Colonic mucosa (tissue), 4 donors: ENCODE measurements at regions not wholly inside any gene's neighbourhood (a gene's known extent, or its start where the extent isn't known, plus 50 kb on each side); places are given as distances from the start of the nearest gene placed in this dataset.

Experiments
- DNase-seq: peaks from one replicate; pipeline ENCODE4 v3.0.0-alpha.2; 2020
- H3K27ac ChIP-seq: fragments of 200-600 bp; one replicate; pipeline ENCODE4 v1.8.0; 2021
- H3K27me3 ChIP-seq: fragments of 200-600 bp; one replicate; pipeline ENCODE4 v1.8.0; 2021
- H3K36me3 ChIP-seq: fragments of 200-600 bp; one replicate; pipeline ENCODE4 v1.8.0; 2021
- H3K4me1 ChIP-seq: fragments of 200-600 bp; one replicate; pipeline ENCODE4 v1.8.0; 2021; ENCODE audit warnings: mild to moderate bottlenecking
- H3K4me3 ChIP-seq: fragments of 200-600 bp; one replicate; pipeline ENCODE4 v1.8.0; 2021
- H3K9ac ChIP-seq, 2 donors: one replicate each; pipeline ENCODE4 v1.7.0; 2013; ENCODE audit warnings: control low read depth in 2 of 2, low read depth in 2 of 2, low read length in 2 of 2
- H3K9me3 ChIP-seq: fragments of 200-600 bp; one replicate; pipeline ENCODE4 v1.8.0; 2021
- intact Hi-C: fragments of 100-400 bp; cut with DNase I; formaldehyde crosslinking; loops from one replicate; pipeline ENCODE4 v1.14.1; 2022
- TF ChIP-seq, protein P1 (sequence below): fragments of 200-600 bp; IDR thresholded peaks from one replicate; pipeline ENCODE4 v1.8.0; 2022; ENCODE audit warnings: antibody characterized with exemption, mild to moderate bottlenecking
- donor health status: healthy.
- donor health status: DM: no; HTN: no; CAD: no.
- donor health status: DM: no; HTN: no; CAD: no.

DNA sequence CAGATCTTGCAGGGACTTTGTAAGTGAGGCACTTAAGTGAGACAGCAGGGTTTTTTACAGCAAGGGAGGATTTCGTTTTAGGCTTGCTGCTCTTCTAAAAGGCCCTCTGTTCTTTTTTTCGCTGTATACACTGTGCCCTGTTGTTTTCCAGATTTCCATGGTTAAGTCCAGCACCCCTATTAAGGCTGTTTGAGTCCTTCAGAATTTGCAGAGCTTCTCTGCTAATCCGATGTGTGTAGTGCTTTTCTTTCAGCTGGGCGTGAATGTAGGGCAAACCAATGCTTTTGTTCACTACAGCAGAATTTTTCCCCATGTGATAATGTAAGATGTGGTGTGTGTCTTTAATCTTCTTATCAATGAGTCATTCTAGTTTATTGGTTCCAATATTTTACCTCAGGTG is 200.5 kb upstream of the RREB1 start:
- Histone ChIP-seq H3K36me3 (no peaks in the 10 kb centered on the region), H3K9me3 (no peaks in the 10 kb centered on the region), H3K4me1 (no peaks in the 10 kb centered on the region), H3K9ac (no peak overlapping the region), H3K27ac (no peak overlapping the region), H3K27me3 (no peaks in the 10 kb centered on the region), H3K4me3 (no peak overlapping the region)
- intact Hi-C loops: no loop called here
- DNase-seq: no peak
- TF ChIP-seq, protein P1, sequence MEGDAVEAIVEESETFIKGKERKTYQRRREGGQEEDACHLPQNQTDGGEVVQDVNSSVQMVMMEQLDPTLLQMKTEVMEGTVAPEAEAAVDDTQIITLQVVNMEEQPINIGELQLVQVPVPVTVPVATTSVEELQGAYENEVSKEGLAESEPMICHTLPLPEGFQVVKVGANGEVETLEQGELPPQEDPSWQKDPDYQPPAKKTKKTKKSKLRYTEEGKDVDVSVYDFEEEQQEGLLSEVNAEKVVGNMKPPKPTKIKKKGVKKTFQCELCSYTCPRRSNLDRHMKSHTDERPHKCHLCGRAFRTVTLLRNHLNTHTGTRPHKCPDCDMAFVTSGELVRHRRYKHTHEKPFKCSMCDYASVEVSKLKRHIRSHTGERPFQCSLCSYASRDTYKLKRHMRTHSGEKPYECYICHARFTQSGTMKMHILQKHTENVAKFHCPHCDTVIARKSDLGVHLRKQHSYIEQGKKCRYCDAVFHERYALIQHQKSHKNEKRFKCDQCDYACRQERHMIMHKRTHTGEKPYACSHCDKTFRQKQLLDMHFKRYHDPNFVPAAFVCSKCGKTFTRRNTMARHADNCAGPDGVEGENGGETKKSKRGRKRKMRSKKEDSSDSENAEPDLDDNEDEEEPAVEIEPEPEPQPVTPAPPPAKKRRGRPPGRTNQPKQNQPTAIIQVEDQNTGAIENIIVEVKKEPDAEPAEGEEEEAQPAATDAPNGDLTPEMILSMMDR: no peak

DNA sequence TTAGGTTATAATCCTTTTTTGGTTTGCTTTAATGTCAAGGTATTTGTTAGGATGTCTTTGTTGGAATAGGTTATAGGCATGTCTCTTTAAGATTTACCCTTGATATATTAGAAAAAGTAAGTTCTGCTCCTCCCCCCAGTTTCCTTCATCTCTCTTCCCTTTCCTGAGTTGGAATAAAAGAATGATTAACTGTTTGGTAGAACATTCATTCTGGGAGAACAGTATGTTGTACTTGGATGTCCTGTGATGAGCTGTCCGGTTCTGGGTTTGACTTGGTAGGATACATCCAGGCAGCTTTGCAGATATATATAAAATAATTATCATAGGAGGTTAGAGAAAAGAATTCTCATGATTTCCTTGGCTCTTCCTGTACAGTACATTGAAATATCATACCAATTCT is 199.6 kb upstream of the RREB1 start:
- Histone ChIP-seq H3K9ac (no peak overlapping the region), H3K9me3 (no peaks in the 10 kb centered on the region), H3K4me1 (no peaks in the 10 kb centered on the region), H3K27me3 (no peaks in the 10 kb centered on the region), H3K36me3 (no peaks in the 10 kb centered on the region), H3K4me3 (no peak overlapping the region), H3K27ac (no peak overlapping the region)
- TF ChIP-seq, protein P1: no peak
- DNase-seq: no peak
- intact Hi-C loops: no loop called here

DNA sequence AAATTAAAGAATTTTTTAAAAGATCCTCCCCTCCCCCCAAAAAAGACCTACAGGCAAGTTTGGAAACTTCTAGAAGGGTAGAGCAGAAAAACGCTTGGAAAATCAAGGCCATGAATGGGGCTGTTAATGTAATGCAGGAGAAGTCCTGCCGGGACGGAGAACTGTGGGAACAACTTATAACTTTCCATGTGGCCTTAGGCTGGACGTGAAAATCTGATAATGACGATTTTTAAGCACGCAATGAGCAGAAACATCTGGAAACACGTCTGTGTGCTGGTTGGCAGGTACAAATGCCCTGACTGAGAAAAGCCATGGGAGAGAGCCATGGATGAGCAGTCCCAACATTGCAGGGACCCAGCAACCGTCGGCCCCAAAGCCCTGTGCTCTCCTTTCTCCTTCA is 198.7 kb upstream of the RREB1 start:
- H3K27ac ChIP-seq: no peak overlapping the region
- no peaks in the 10 kb centered on the region for H3K36me3 ChIP-seq
- H3K27me3 ChIP-seq: no peaks in the 10 kb centered on the region
- no peaks in the 10 kb centered on the region for H3K4me1 ChIP-seq
- no peaks in the 10 kb centered on the region for H3K9me3 ChIP-seq
- TF ChIP-seq, protein P1: no peak
- no peak overlapping the region for H3K9ac ChIP-seq
- H3K4me3 ChIP-seq: no peak overlapping the region
- DNase-seq: no peak
- intact Hi-C loops: no loop called here

DNA sequence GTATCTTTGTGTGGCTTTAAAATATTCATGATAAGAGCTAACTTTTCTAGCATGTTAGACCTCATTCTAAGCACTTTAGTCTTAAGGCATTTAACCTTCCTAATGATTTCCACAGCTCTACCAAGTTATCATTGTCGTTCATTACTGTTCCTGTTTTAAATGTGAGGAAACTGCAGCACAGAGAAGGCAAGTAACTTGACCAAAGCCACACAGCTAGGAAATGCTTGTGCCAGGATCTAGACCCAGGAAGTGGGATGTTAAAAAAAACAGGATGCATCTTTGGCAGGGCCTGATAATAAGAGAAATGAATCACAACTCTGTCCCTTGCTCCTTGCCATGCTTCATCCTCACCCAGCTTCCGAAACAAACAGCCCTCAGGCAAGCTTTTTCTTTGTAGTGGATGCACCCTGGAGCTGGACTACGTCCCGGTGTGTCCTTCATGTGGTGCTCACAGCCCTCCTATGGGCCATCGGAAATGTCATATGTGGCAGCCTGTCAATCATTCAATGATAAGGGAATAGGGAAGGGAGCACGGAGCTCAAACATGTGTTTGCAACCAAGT is 196.9 kb upstream of the RREB1 start:
- no peak for DNase-seq
- no peaks in the 10 kb centered on the region for H3K27me3 ChIP-seq
- intact Hi-C loops: no loop called here
- no peak overlapping the region for H3K4me3 ChIP-seq
- no peaks in the 10 kb centered on the region for H3K4me1 ChIP-seq
- H3K36me3 ChIP-seq: no peaks in the 10 kb centered on the region
- TF ChIP-seq, protein P1: no peak
- no peak overlapping the region for H3K9ac ChIP-seq
- no peaks in the 10 kb centered on the region for H3K9me3 ChIP-seq
- no peak overlapping the region for H3K27ac ChIP-seq

DNA sequence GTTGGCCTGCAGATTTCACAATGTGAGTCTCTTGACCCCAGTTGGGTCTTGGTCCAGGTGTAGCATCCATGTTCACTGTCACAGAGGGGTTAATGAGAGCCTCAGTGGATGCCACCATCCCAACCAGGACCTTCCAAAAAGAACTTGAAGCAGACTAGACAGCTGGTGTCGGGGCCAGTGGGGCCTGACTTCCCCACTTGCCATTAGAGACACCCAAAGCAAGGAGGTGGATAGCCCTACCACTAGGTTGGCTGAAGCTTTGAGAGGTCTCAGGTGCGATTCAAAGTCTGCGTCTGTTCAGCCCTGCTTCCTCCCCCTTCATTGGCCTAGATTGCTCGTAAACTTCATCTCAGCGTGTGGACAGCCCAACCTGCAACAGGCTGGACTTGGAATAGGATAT is 196.4 kb upstream of the RREB1 start:
- no peak for DNase-seq
- H3K9ac ChIP-seq: no peak overlapping the region
- H3K9me3 ChIP-seq: no peaks in the 10 kb centered on the region
- H3K4me3 ChIP-seq: no peak overlapping the region
- intact Hi-C loops: no loop called here
- no peaks in the 10 kb centered on the region for H3K4me1 ChIP-seq
- no peaks in the 10 kb centered on the region for H3K27me3 ChIP-seq
- TF ChIP-seq, protein P1: no peak
- no peak overlapping the region for H3K27ac ChIP-seq
- no peaks in the 10 kb centered on the region for H3K36me3 ChIP-seq
